Ishikawa (cell line): ENCODE measurements at regions not wholly inside any gene's neighbourhood (a gene's known extent, or its start where the extent isn't known, plus 50 kb on each side); places are given as distances from the start of the nearest gene placed in this dataset.

Experiments
- EP300 ChIP-seq: IDR thresholded peaks from 2 replicates; pipeline ENCODE4 v1.6.1; 2012; ENCODE audit warnings: borderline replicate concordance
- MAX ChIP-seq: IDR thresholded peaks from 2 replicates; pipeline ENCODE4 v1.6.1; 2012
- RAD21 ChIP-seq: IDR thresholded peaks from 2 replicates; pipeline ENCODE4 v1.6.1; 2012; ENCODE audit warnings: low read depth
- REST ChIP-seq: IDR thresholded peaks from 2 replicates; pipeline ENCODE4 v1.6.1; 2012; ENCODE audit warnings: low read depth, mild to moderate bottlenecking
- TAF1 ChIP-seq: IDR thresholded peaks from 2 replicates; pipeline ENCODE4 v1.6.1; 2012; ENCODE audit warnings: low read depth, mild to moderate bottlenecking

GRCh38 chr2:147600646-147601045 is 244.2 kb upstream of the ACVR2A start:
- TF ChIP-seq TAF1 (no peak), REST (no peak), MAX (no peak), EP300 (no peak), RAD21 (no peak)
